Liver (tissue), 8 donors: ENCODE measurements at regions not wholly inside any gene's neighbourhood (a gene's known extent, or its start where the extent isn't known, plus 50 kb on each side); places are given as distances from the start of the nearest gene placed in this dataset.

Source experiments
- DNase-seq: peaks from one replicate; pipeline ENCODE4 v3.0.0-alpha.2; 2017; ENCODE audit warnings: low spot score
- H3K27ac ChIP-seq, 2 donors: one replicate each; pipeline ENCODE4 v1.7.0; 2013; ENCODE audit warnings: inconsistent platforms in 2 of 2, low read length in 2 of 2, control low read depth in 1 of 2, low read depth in 1 of 2, mild to moderate bottlenecking in 1 of 2
- H3K27me3 ChIP-seq, 4 donors: one replicate each; pipeline versions ENCODE4 v1.6.1 to v1.7.0; 2013; ENCODE audit warnings: low read length in 3 of 4, inconsistent platforms in 1 of 4, mild to moderate bottlenecking in 1 of 4, moderate library complexity in 1 of 4; ENCODE audit not compliant: control insufficient read depth in 4 of 4, insufficient read depth in 4 of 4
- H3K36me3 ChIP-seq, 4 donors: one replicate each; pipeline versions ENCODE4 v1.6.1 to v1.7.0; 2013; ENCODE audit warnings: low read length in 3 of 4, mild to moderate bottlenecking in 3 of 4, low read depth in 1 of 4, moderate library complexity in 1 of 4; ENCODE audit not compliant: control insufficient read depth in 4 of 4, insufficient read depth in 3 of 4
- H3K4me1 ChIP-seq, 4 donors: one replicate each; pipeline versions ENCODE4 v1.6.1 to v1.7.0; 2013; ENCODE audit warnings: low read length in 3 of 4, mild to moderate bottlenecking in 3 of 4, moderate library complexity in 1 of 4; ENCODE audit not compliant: control insufficient read depth in 4 of 4, insufficient read depth in 4 of 4
- H3K4me3 ChIP-seq, 3 donors: one replicate each; pipeline versions ENCODE4 v1.6.1 to v1.7.0; 2013; ENCODE audit warnings: low read length in 3 of 3, control low read depth in 1 of 3, low read depth in 1 of 3, mild to moderate bottlenecking in 1 of 3
- H3K9ac ChIP-seq, 2 donors: one replicate each; pipeline ENCODE4 v1.7.0; 2013; ENCODE audit warnings: low read length in 2 of 2, mild to moderate bottlenecking in 2 of 2, moderate library complexity in 2 of 2, control low read depth in 1 of 2, low read depth in 1 of 2
- H3K9me3 ChIP-seq, 4 donors: one replicate each; pipeline versions ENCODE4 v1.6.1 to v1.7.0; 2013; ENCODE audit warnings: low read length in 3 of 4; ENCODE audit not compliant: control insufficient read depth in 4 of 4
- FOXA1 ChIP-seq: IDR thresholded peaks from 2 replicates; pipeline ENCODE4 v1.6.1; 2016; ENCODE audit warnings: antibody characterized with exemption
- GABPA ChIP-seq, 2 donors: IDR thresholded peaks in 1 of 2; conservative IDR thresholded peaks in 1 of 2; 2 replicates each; pipeline ENCODE4 v1.6.1; 2016; ENCODE audit warnings: antibody characterized with exemption in 2 of 2, mild to moderate bottlenecking in 1 of 2, moderate library complexity in 1 of 2
- HNF4G ChIP-seq: IDR thresholded peaks from 2 replicates; pipeline ENCODE4 v1.6.1; 2016; ENCODE audit warnings: antibody characterized with exemption
- JUND ChIP-seq, 2 donors: IDR thresholded peaks; 2 replicates each; pipeline ENCODE4 v1.6.1; 2016; ENCODE audit warnings: antibody characterized with exemption in 2 of 2
- NR2F2 ChIP-seq: IDR thresholded peaks from 2 replicates; pipeline ENCODE4 v1.6.1; 2016; ENCODE audit warnings: antibody characterized with exemption
- RAD21 ChIP-seq, 2 donors: IDR thresholded peaks; 2 replicates each; pipeline ENCODE4 v1.6.1; 2016; ENCODE audit warnings: antibody characterized with exemption in 2 of 2, mild to moderate bottlenecking in 2 of 2
- SP1 ChIP-seq: IDR thresholded peaks from 2 replicates; pipeline ENCODE4 v1.6.1; 2018; ENCODE audit warnings: antibody characterized with exemption, mild to moderate bottlenecking
- TAF1 ChIP-seq: conservative IDR thresholded peaks from 2 replicates; pipeline ENCODE4 v1.6.1; 2016; ENCODE audit warnings: antibody characterized with exemption, mild to moderate bottlenecking
- WGBS: extraction: QIAGEN DNeasy Blood & Tissue Kit; methylation state at CpG from one replicate; pipeline ENCODE4 v1.1.7; 2013; 5-methylcytosine and 5-hydroxymethylcytosine counted together
- TF ChIP-seq, protein P1 (sequence below): IDR thresholded peaks from 2 replicates; pipeline ENCODE4 v1.6.1; 2016; ENCODE audit warnings: antibody characterized with exemption
- TF ChIP-seq, protein P2 (sequence below): IDR thresholded peaks from 2 replicates; pipeline ENCODE4 v1.6.1; 2016; ENCODE audit warnings: antibody characterized with exemption
- TF ChIP-seq, protein P3 (sequence below): IDR thresholded peaks from 2 replicates; pipeline ENCODE4 v1.6.1; 2016; ENCODE audit warnings: antibody characterized with exemption
- TF ChIP-seq, protein P4 (sequence below): IDR thresholded peaks from 2 replicates; pipeline ENCODE4 v1.6.1; 2016; ENCODE audit warnings: antibody characterized with exemption, mild to moderate bottlenecking
- TF ChIP-seq, protein P5 (sequence below): fragments of 150-350 bp; IDR thresholded peaks from 2 replicates; pipeline ENCODE4 v1.5.1; 2017; ENCODE audit warnings: improper control_type of control experiment, low read depth, low read length; ENCODE audit not compliant: missing input control
- donor health status: healthy.
- donor health status: healthy.
- donor health status: healthy.
- donor health status: healthy.
- donor health status: healthy.

DNA sequence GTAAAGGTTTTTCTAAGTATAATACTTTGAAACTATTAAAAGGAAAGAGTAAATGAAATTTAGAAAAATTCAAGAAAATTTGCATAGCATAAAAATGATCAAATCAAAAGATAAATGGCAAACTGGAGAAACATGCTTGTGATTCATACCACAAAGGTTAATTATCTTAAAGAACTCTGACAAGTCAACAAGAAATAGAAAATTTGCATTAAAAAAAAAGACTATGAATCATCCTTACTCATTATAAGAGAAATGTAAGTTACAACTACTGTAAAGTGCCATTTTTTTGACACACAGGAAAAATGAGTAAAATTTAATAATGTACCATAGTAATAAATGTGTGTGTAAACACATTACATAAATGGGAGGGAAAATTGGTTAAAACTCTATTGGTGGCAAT is 624.4 kb upstream of the C9orf72 start (continued):
- TF ChIP-seq TAF1, result no peak
- no peak for TF ChIP-seq FOXA1
- no peak for TF ChIP-seq HNF4G
- no peak for TF ChIP-seq NR2F2
- TF ChIP-seq SP1, result no peak

DNA sequence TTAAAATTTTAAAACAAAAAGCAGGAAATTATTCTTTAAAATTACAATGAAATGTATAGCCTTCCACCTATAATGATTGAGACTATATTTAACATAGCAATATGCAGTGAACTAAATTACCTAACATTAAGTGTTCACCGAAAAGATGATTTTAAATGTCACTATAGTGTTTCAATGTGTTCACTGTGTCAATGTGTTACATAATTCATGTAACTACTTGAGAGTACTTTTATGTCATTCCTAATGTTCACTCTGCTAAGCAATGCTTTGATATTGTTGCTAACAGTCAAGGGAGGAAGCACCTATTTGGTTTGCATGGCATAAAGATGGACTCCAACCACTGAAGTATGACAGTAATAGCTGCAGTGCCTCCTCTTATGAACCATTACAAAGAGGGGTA is 629.8 kb upstream of the C9orf72 start:
- WGBS, result 81% methylated on average over 1 of the region's 1 CpG
- no peak for DNase-seq
- no peaks in the 10 kb centered on the region for H3K36me3 ChIP-seq
- H3K27me3 ChIP-seq, result no peaks in the 10 kb centered on the region
- H3K9ac ChIP-seq, result no peak overlapping the region
- H3K9me3 ChIP-seq, result no peaks in the 10 kb centered on the region
- no peak for TF ChIP-seq TAF1
- TF ChIP-seq, protein P1, sequence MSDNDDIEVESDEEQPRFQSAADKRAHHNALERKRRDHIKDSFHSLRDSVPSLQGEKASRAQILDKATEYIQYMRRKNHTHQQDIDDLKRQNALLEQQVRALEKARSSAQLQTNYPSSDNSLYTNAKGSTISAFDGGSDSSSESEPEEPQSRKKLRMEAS, result no peak
- TF ChIP-seq, protein P2, sequence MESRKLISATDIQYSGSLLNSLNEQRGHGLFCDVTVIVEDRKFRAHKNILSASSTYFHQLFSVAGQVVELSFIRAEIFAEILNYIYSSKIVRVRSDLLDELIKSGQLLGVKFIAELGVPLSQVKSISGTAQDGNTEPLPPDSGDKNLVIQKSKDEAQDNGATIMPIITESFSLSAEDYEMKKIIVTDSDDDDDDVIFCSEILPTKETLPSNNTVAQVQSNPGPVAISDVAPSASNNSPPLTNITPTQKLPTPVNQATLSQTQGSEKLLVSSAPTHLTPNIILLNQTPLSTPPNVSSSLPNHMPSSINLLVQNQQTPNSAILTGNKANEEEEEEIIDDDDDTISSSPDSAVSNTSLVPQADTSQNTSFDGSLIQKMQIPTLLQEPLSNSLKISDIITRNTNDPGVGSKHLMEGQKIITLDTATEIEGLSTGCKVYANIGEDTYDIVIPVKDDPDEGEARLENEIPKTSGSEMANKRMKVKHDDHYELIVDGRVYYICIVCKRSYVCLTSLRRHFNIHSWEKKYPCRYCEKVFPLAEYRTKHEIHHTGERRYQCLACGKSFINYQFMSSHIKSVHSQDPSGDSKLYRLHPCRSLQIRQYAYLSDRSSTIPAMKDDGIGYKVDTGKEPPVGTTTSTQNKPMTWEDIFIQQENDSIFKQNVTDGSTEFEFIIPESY, result no peak
- no peaks in the 10 kb centered on the region for H3K4me1 ChIP-seq
- no peak overlapping the region for H3K27ac ChIP-seq
- no peak overlapping the region for H3K4me3 ChIP-seq

DNA sequence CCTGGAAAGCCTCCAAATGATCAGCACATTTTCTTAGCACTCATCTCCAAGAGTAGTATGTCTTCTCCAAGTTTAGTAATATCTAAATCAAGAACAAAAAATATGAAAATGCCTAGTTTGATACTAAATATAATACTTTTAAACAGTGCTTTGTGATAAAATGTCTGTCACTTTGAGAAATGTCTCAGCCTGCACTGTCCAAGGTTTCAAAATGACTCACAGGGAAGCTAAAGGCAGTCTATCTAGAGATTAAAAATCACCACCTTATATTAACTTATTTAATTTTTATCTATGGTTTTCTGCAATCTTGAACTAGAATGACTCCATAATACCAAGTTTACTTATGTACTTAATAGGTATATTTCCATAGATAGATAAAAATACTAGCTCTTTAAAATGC is 633.0 kb upstream of the C9orf72 start:
- H3K9ac ChIP-seq, result no peak overlapping the region
- no peaks in the 10 kb centered on the region for H3K36me3 ChIP-seq
- H3K27ac ChIP-seq, result no peak overlapping the region
- no peak for TF ChIP-seq GABPA (IDR thresholded peaks at IDR 0.05 in 1 of 2, conservative IDR thresholded peaks at IDR 0.05 in 1 of 2)
- TF ChIP-seq SP1, result no peak
- TF ChIP-seq HNF4G, result no peak
- no peak for TF ChIP-seq JUND (IDR thresholded peaks at IDR 0.05)
- no peak for TF ChIP-seq FOXA1
- TF ChIP-seq, protein P3, sequence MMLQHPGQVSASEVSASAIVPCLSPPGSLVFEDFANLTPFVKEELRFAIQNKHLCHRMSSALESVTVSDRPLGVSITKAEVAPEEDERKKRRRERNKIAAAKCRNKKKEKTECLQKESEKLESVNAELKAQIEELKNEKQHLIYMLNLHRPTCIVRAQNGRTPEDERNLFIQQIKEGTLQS, result no peak
- TF ChIP-seq, protein P4, sequence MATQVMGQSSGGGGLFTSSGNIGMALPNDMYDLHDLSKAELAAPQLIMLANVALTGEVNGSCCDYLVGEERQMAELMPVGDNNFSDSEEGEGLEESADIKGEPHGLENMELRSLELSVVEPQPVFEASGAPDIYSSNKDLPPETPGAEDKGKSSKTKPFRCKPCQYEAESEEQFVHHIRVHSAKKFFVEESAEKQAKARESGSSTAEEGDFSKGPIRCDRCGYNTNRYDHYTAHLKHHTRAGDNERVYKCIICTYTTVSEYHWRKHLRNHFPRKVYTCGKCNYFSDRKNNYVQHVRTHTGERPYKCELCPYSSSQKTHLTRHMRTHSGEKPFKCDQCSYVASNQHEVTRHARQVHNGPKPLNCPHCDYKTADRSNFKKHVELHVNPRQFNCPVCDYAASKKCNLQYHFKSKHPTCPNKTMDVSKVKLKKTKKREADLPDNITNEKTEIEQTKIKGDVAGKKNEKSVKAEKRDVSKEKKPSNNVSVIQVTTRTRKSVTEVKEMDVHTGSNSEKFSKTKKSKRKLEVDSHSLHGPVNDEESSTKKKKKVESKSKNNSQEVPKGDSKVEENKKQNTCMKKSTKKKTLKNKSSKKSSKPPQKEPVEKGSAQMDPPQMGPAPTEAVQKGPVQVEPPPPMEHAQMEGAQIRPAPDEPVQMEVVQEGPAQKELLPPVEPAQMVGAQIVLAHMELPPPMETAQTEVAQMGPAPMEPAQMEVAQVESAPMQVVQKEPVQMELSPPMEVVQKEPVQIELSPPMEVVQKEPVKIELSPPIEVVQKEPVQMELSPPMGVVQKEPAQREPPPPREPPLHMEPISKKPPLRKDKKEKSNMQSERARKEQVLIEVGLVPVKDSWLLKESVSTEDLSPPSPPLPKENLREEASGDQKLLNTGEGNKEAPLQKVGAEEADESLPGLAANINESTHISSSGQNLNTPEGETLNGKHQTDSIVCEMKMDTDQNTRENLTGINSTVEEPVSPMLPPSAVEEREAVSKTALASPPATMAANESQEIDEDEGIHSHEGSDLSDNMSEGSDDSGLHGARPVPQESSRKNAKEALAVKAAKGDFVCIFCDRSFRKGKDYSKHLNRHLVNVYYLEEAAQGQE, result no peak
- TF ChIP-seq RAD21 (IDR thresholded peaks at IDR 0.05), result no peak
- TF ChIP-seq, protein P5, sequence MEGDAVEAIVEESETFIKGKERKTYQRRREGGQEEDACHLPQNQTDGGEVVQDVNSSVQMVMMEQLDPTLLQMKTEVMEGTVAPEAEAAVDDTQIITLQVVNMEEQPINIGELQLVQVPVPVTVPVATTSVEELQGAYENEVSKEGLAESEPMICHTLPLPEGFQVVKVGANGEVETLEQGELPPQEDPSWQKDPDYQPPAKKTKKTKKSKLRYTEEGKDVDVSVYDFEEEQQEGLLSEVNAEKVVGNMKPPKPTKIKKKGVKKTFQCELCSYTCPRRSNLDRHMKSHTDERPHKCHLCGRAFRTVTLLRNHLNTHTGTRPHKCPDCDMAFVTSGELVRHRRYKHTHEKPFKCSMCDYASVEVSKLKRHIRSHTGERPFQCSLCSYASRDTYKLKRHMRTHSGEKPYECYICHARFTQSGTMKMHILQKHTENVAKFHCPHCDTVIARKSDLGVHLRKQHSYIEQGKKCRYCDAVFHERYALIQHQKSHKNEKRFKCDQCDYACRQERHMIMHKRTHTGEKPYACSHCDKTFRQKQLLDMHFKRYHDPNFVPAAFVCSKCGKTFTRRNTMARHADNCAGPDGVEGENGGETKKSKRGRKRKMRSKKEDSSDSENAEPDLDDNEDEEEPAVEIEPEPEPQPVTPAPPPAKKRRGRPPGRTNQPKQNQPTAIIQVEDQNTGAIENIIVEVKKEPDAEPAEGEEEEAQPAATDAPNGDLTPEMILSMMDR, result no peak
- no peak for TF ChIP-seq NR2F2
- DNase-seq, result no peak
- H3K4me1 ChIP-seq, result no peaks in the 10 kb centered on the region
- H3K9me3 ChIP-seq, result no peaks in the 10 kb centered on the region
- H3K4me3 ChIP-seq, result no peak overlapping the region
- H3K27me3 ChIP-seq, result no peaks in the 10 kb centered on the region
